GM23248 (cell line): ENCODE measurements at regions not wholly inside any gene's neighbourhood (a gene's known extent, or its start where the extent isn't known, plus 50 kb on each side); places are given as distances from the start of the nearest gene placed in this dataset.

ENCODE experiments used
- DNase-seq: peaks from one replicate; pipeline ENCODE4 v3.0.0-alpha.2; 2015
- H2AFZ ChIP-seq: fragments of 200-600 bp; sonication (generic); 2 replicates; pipeline ENCODE4 v1.6.1; 2016; ENCODE audit warnings: antibody characterized with exemption
- H3F3A ChIP-seq: fragments of 200-600 bp; sonication (generic); 2 replicates; pipeline ENCODE4 v1.6.1; 2016; ENCODE audit warnings: mild to moderate bottlenecking, antibody characterized with exemption, mixed run types; ENCODE audit not compliant: insufficient read depth
- H3K27ac ChIP-seq: fragments of 200-600 bp; sonication (generic); 2 replicates; pipeline ENCODE4 v1.5.1; 2016; ENCODE audit warnings: mild to moderate bottlenecking
- H3K27me3 ChIP-seq: fragments of 200-600 bp; sonication (generic); replicated peaks from 2 replicates; pipeline ENCODE4 v1.6.1; 2016; ENCODE audit warnings: mild to moderate bottlenecking; ENCODE audit not compliant: insufficient read depth
- H3K36me3 ChIP-seq: fragments of 200-600 bp; sonication (generic); 2 replicates; pipeline ENCODE4 v1.6.1; 2016; ENCODE audit warnings: low read depth, mild to moderate bottlenecking
- H3K4me1 ChIP-seq: fragments of 200-600 bp; sonication (generic); 2 replicates; pipeline ENCODE4 v1.6.1; 2016; ENCODE audit warnings: mild to moderate bottlenecking; ENCODE audit not compliant: insufficient read depth
- H3K4me2 ChIP-seq: fragments of 200-600 bp; sonication (generic); one replicate; pipeline ENCODE4 v1.6.1; 2016; ENCODE audit warnings: mild to moderate bottlenecking; ENCODE audit not compliant: unreplicated experiment
- H3K4me3 ChIP-seq: fragments of 200-600 bp; sonication (generic); 2 replicates; pipeline ENCODE4 v1.5.1; 2016; ENCODE audit warnings: mild to moderate bottlenecking
- H3K79me2 ChIP-seq: fragments of 200-600 bp; sonication (generic); 2 replicates; pipeline ENCODE4 v1.6.1; 2016; ENCODE audit warnings: mild to moderate bottlenecking; ENCODE audit not compliant: insufficient read depth
- H3K9ac ChIP-seq: fragments of 200-600 bp; sonication (generic); 2 replicates; pipeline ENCODE4 v1.6.1; 2016; ENCODE audit warnings: mild to moderate bottlenecking
- H3K9me2 ChIP-seq: fragments of 200-600 bp; sonication (generic); 2 replicates; pipeline ENCODE4 v1.6.1; 2016; ENCODE audit warnings: mixed run types, mild to moderate bottlenecking, moderate library complexity; ENCODE audit not compliant: insufficient read depth
- H3K9me3 ChIP-seq: fragments of 200-600 bp; sonication (generic); one replicate; pipeline ENCODE4 v1.6.1; 2017; ENCODE audit warnings: low read depth
- H4K20me1 ChIP-seq: fragments of 200-600 bp; sonication (generic); 2 replicates; pipeline ENCODE4 v1.6.0; 2016; ENCODE audit not compliant: insufficient read depth
- EZH2 ChIP-seq: fragments of 200-600 bp; sonication (generic); IDR thresholded peaks from 2 replicates; pipeline ENCODE4 v1.6.1; 2018; ENCODE audit warnings: antibody characterized with exemption, mild to moderate bottlenecking; ENCODE audit not compliant: insufficient read depth, poor library complexity, severe bottlenecking
- EZH2phosphoT487 ChIP-seq: fragments of 200-600 bp; sonication (generic); IDR thresholded peaks from 2 replicates; pipeline ENCODE4 v1.6.1; 2018; ENCODE audit warnings: antibody characterized with exemption, moderate library complexity, mild to moderate bottlenecking, low read depth; ENCODE audit not compliant: insufficient read depth
- WGBS, 2 experiments: methylation state at CpG; one replicate each; pipeline ENCODE4 v1.1.6; 2015 to 2017; ENCODE audit warnings: low lambda C conversion rate in 2 of 2, low coverage in 1 of 2; ENCODE audit errors: missing lambda C conversion rate in 2 of 2; 5-methylcytosine and 5-hydroxymethylcytosine counted together
- in situ Hi-C: fragments of 300-500 bp; cut with MboI; formaldehyde crosslinking; loops from 2 replicates; pipeline ENCODE4 v1.15.0; 2020

GRCh38 chr13:53216773-53217172, 188.2 kb downstream of the OLFM4 start:
- H3K9ac ChIP-seq: no peak overlapping the region
- no peaks in the 10 kb centered on the region for H4K20me1 ChIP-seq
- no peaks in the 10 kb centered on the region for H3F3A ChIP-seq
- no peaks in the 10 kb centered on the region for H3K9me3 ChIP-seq
- no peak overlapping the region for H2AFZ ChIP-seq
- no peak for TF ChIP-seq EZH2
- TF ChIP-seq EZH2phosphoT487: no peak
- no peak overlapping the region for H3K4me2 ChIP-seq
- H3K27me3 ChIP-seq: no peaks in the 10 kb centered on the region
- H3K36me3 ChIP-seq: no peaks in the 10 kb centered on the region
- in situ Hi-C loops: no loop called here
- H3K79me2 ChIP-seq: no peaks in the 10 kb centered on the region
- 9 to 21% methylated on average over 1 of the region's 1 CpG for WGBS, 2 experiments
- no peaks in the 10 kb centered on the region for H3K4me1 ChIP-seq
- H3K4me3 ChIP-seq: no peak overlapping the region
- H3K27ac ChIP-seq: no peak overlapping the region
- DNase-seq: no peak
- no peaks in the 10 kb centered on the region for H3K9me2 ChIP-seq

GRCh38 chr13:53217194-53217593, 188.6 kb downstream of the OLFM4 start:
- Histone ChIP-seq H3K79me2 (no peaks in the 10 kb centered on the region), H3K4me3 (no peak overlapping the region), H3K9me2 (no peaks in the 10 kb centered on the region), H3K4me2 (no peak overlapping the region), H3K27ac (no peak overlapping the region), H2AFZ (no peak overlapping the region), H4K20me1 (no peaks in the 10 kb centered on the region), H3K36me3 (no peaks in the 10 kb centered on the region), H3K27me3 (no peaks in the 10 kb centered on the region), H3K4me1 (no peaks in the 10 kb centered on the region), H3K9ac (no peak overlapping the region), H3K9me3 (no peaks in the 10 kb centered on the region), H3F3A (no peaks in the 10 kb centered on the region)
- no peak for DNase-seq
- in situ Hi-C loops: no loop called here
- TF ChIP-seq EZH2 (no peak), EZH2phosphoT487 (no peak)

GRCh38 chr13:53220038-53220437, 191.4 kb downstream of the OLFM4 start:
- 38 to 39% methylated on average over 3 of the region's 3 CpGs for WGBS, 2 experiments
- H3K9ac ChIP-seq: no peak overlapping the region

GRCh38 chr13:53237696-53238095, 209.1 kb downstream of the OLFM4 start:
- Histone ChIP-seq H3F3A (no peaks in the 10 kb centered on the region), H3K9me2 (no peaks in the 10 kb centered on the region), H3K79me2 (no peaks in the 10 kb centered on the region), H3K27me3 (no peaks in the 10 kb centered on the region), H3K4me2 (no peak overlapping the region), H3K9me3 (no peaks in the 10 kb centered on the region), H3K27ac (no peak overlapping the region), H4K20me1 (no peaks in the 10 kb centered on the region), H2AFZ (no peak overlapping the region), H3K9ac (no peak overlapping the region), H3K36me3 (no peaks in the 10 kb centered on the region), H3K4me1 (no peaks in the 10 kb centered on the region), H3K4me3 (no peak overlapping the region)
- in situ Hi-C loops: no loop called here
- TF ChIP-seq EZH2 (no peak), EZH2phosphoT487 (no peak)
- no peak for DNase-seq
- 25 to 30% methylated on average over 8 of the region's 8 CpGs for WGBS, 2 experiments

More at GRCh38 chr13:53220038-53220437, 191.4 kb downstream of the OLFM4 start:
- H2AFZ ChIP-seq: no peak overlapping the region
- no peak overlapping the region for H3K4me2 ChIP-seq
- DNase-seq: no peak
- H3F3A ChIP-seq: no peaks in the 10 kb centered on the region
- H3K9me2 ChIP-seq: no peaks in the 10 kb centered on the region
- no peak overlapping the region for H3K27ac ChIP-seq
- no peaks in the 10 kb centered on the region for H3K36me3 ChIP-seq
- H3K4me3 ChIP-seq: no peak overlapping the region
- no peaks in the 10 kb centered on the region for H3K4me1 ChIP-seq
- in situ Hi-C loops: no loop called here
- TF ChIP-seq EZH2phosphoT487: no peak
- no peak for TF ChIP-seq EZH2
- no peaks in the 10 kb centered on the region for H4K20me1 ChIP-seq
- H3K79me2 ChIP-seq: no peaks in the 10 kb centered on the region
- H3K9me3 ChIP-seq: no peaks in the 10 kb centered on the region
- no peaks in the 10 kb centered on the region for H3K27me3 ChIP-seq

- Histone ChIP-seq H3K4me2 (no peak overlapping the region), H3F3A (no peaks in the 10 kb centered on the region), H4K20me1 (no peaks in the 10 kb centered on the region), H3K4me3 (no peak overlapping the region), H3K9ac (no peak overlapping the region), H3K4me1 (no peaks in the 10 kb centered on the region), H3K27me3 (no peaks in the 10 kb centered on the region), H2AFZ (no peak overlapping the region), H3K36me3 (no peaks in the 10 kb centered on the region), H3K9me2 (no peaks in the 10 kb centered on the region), H3K79me2 (no peaks in the 10 kb centered on the region), H3K27ac (no peak overlapping the region), H3K9me3 (no peaks in the 10 kb centered on the region)
- no peak for TF ChIP-seq EZH2phosphoT487
- TF ChIP-seq EZH2: no peak
- in situ Hi-C loops: no loop called here
- 37 to 38% methylated on average over 10 of the region's 10 CpGs for WGBS, 2 experiments
- no peak for DNase-seq
Measured at GRCh38 chr13:53238261-53238660, 209.6 kb downstream of the OLFM4 start.
